PC-9 (cell line): ENCODE measurements at regions not wholly inside any gene's neighbourhood (a gene's known extent, or its start where the extent isn't known, plus 50 kb on each side); places are given as distances from the start of the nearest gene placed in this dataset.

Experiments used
- CTCF ChIP-seq: fragments of 200-600 bp; sonication (generic); conservative IDR thresholded peaks from 2 replicates; pipeline ENCODE4 v1.6.1; 2017; ENCODE audit warnings: mixed run types, antibody characterized with exemption, mild to moderate bottlenecking, moderate library complexity
- EZH2 ChIP-seq: fragments of 200-600 bp; sonication (generic); IDR thresholded peaks from 2 replicates; pipeline ENCODE4 v1.8.0; 2017; ENCODE audit warnings: antibody characterized with exemption, low read depth

- no peak for TF ChIP-seq CTCF
- no peak for TF ChIP-seq EZH2
Measured at GRCh38 chrX:10753116-10753515, 132.7 kb upstream of the MID1 start.
